ENCODE measurements at regions not wholly inside any gene's neighbourhood (a gene's known extent, or its start where the extent isn't known, plus 50 kb on each side); places are given as distances from the start of the nearest gene placed in this dataset.

GRCh38 chr10:44468965-44469364 is 84.1 kb upstream of the CXCL12 start:
- intact Hi-C loops (cut with DNase I; ENCODE audit: low total_unique reads) = no loop called here
- TF ChIP-seq CTCF (IDR thresholded peaks at IDR 0.05 in 8 of 11, conservative IDR thresholded peaks at IDR 0.05 in 3 of 11) (no peak), POLR2AphosphoS5 (IDR thresholded peaks at IDR 0.05) (no peak), POLR2A (IDR thresholded peaks at IDR 0.05) (no peak)
- Histone ChIP-seq H3K27me3 (replicated peaks in 1 of 7) (peaks cover 0 to 5% (median 0%) of the 10 kb centered on the region in 7 donors), H3K9me3 (no peaks in the 10 kb centered on the region), H3K4me1 (no peaks in the 10 kb centered on the region), H3K36me3 (no peaks in the 10 kb centered on the region), H3K4me3 (no peak overlapping the region), H3K27ac (no peak overlapping the region)
- no peak for DNase-seq
- 58 to 90% (median 78%) methylated on average over 2 to 4 of the region's 4 CpGs for WGBS, 5 donors

GRCh38 chr10:44470784-44471183 is 85.9 kb upstream of the CXCL12 start:
- DNase-seq = no peak
- intact Hi-C loops (cut with DNase I; ENCODE audit: low total_unique reads) = no loop called here
- Histone ChIP-seq H3K27me3 (replicated peaks in 1 of 7) (peaks cover 0 to 5% (median 0%) of the 10 kb centered on the region in 7 donors), H3K4me3 (no peak overlapping the region), H3K4me1 (no peaks in the 10 kb centered on the region), H3K36me3 (no peaks in the 10 kb centered on the region), H3K9me3 (no peaks in the 10 kb centered on the region), H3K27ac (no peak overlapping the region)
- TF ChIP-seq POLR2AphosphoS5 (IDR thresholded peaks at IDR 0.05) (no peak), POLR2A (IDR thresholded peaks at IDR 0.05) (no peak), CTCF (IDR thresholded peaks at IDR 0.05 in 8 of 11, conservative IDR thresholded peaks at IDR 0.05 in 3 of 11) (no peak)
- WGBS, 5 donors = 79 to 96% (median 83%) methylated on average over 2 of the region's 2 CpGs

GRCh38 chr10:44471410-44471809 is 86.5 kb upstream of the CXCL12 start:
- no peak for DNase-seq
- intact Hi-C loops (cut with DNase I; ENCODE audit: low total_unique reads) = no loop called here
- WGBS, 5 donors = 67 to 84% (median 76%) methylated on average over 3 to 5 of the region's 5 CpGs
- Histone ChIP-seq H3K4me3 (no peak overlapping the region), H3K27me3 (replicated peaks in 1 of 7) (peaks cover 0 to 5% (median 0%) of the 10 kb centered on the region in 7 donors), H3K9me3 (no peaks in the 10 kb centered on the region), H3K4me1 (no peaks in the 10 kb centered on the region), H3K36me3 (no peaks in the 10 kb centered on the region), H3K27ac (no peak overlapping the region)
- TF ChIP-seq POLR2AphosphoS5 (IDR thresholded peaks at IDR 0.05) (no peak), CTCF (IDR thresholded peaks at IDR 0.05 in 8 of 11, conservative IDR thresholded peaks at IDR 0.05 in 3 of 11) (no peak), POLR2A (IDR thresholded peaks at IDR 0.05) (no peak)

- intact Hi-C loops (cut with DNase I; ENCODE audit: low total_unique reads) = no loop called here
- Histone ChIP-seq H3K27ac (no peak overlapping the region), H3K4me3 (no peak overlapping the region), H3K9me3 (no peaks in the 10 kb centered on the region), H3K4me1 (no peaks in the 10 kb centered on the region), H3K36me3 (no peaks in the 10 kb centered on the region), H3K27me3 (replicated peaks in 1 of 7) (no peaks in the 10 kb centered on the region)
- no peak for DNase-seq
- 70 to 86% (median 75%) methylated on average over 1 to 3 of the region's 3 CpGs for WGBS, 5 donors
- TF ChIP-seq POLR2A (IDR thresholded peaks at IDR 0.05) = no peak
- no peak for TF ChIP-seq CTCF (IDR thresholded peaks at IDR 0.05 in 8 of 11, conservative IDR thresholded peaks at IDR 0.05 in 3 of 11)
- no peak for TF ChIP-seq POLR2AphosphoS5 (IDR thresholded peaks at IDR 0.05)
These were observed 88.2 kb upstream of the CXCL12 start for GRCh38 chr10:44473146-44473545.

All from spleen (tissue), 11 donors.